GM23248 (cell line): ENCODE measurements at regions not wholly inside any gene's neighbourhood (a gene's known extent, or its start where the extent isn't known, plus 50 kb on each side); places are given as distances from the start of the nearest gene placed in this dataset.

Experiments used
- EZH2 ChIP-seq: fragments of 200-600 bp; sonication (generic); IDR thresholded peaks from 2 replicates; pipeline ENCODE4 v1.6.1; 2018; ENCODE audit warnings: antibody characterized with exemption, mild to moderate bottlenecking; ENCODE audit not compliant: insufficient read depth, poor library complexity, severe bottlenecking
- EZH2phosphoT487 ChIP-seq: fragments of 200-600 bp; sonication (generic); IDR thresholded peaks from 2 replicates; pipeline ENCODE4 v1.6.1; 2018; ENCODE audit warnings: antibody characterized with exemption, moderate library complexity, mild to moderate bottlenecking, low read depth; ENCODE audit not compliant: insufficient read depth

GRCh38 chr13:48890391-48890790 is 85.3 kb upstream of the FNDC3A start:
- TF ChIP-seq EZH2, result no peak
- no peak for TF ChIP-seq EZH2phosphoT487
